Loucy (cell line): ENCODE measurements at regions not wholly inside any gene's neighbourhood (a gene's known extent, or its start where the extent isn't known, plus 50 kb on each side); places are given as distances from the start of the nearest gene placed in this dataset.

Experiments used
- H2AFZ ChIP-seq: fragments of 200-600 bp; sonication (generic); 2 replicates; pipeline ENCODE4 v1.6.0; 2016; ENCODE audit warnings: antibody characterized with exemption, mild to moderate bottlenecking, low read length, moderate library complexity
- H3F3A ChIP-seq: fragments of 200-600 bp; 2 replicates; pipeline ENCODE4 v1.6.0; 2016; ENCODE audit warnings: antibody characterized with exemption, low read depth, mild to moderate bottlenecking
- H3K27me3 ChIP-seq: fragments of 200-600 bp; sonication (generic); 2 replicates; pipeline ENCODE4 v1.6.1; 2014; ENCODE audit warnings: low read length, mild to moderate bottlenecking; ENCODE audit not compliant: insufficient read depth, poor library complexity, severe bottlenecking
- H3K36me3 ChIP-seq: fragments of 200-600 bp; sonication (generic); 2 replicates; pipeline ENCODE4 v1.6.1; 2016; ENCODE audit warnings: low read length; ENCODE audit not compliant: insufficient read depth
- H3K4me1 ChIP-seq: fragments of 200-600 bp; sonication (generic); 2 replicates; pipeline ENCODE4 v1.5.1; 2014; ENCODE audit warnings: low read length, mild to moderate bottlenecking; ENCODE audit not compliant: insufficient read depth, poor library complexity, severe bottlenecking
- H3K4me2 ChIP-seq: fragments of 200-600 bp; sonication (generic); 2 replicates; pipeline ENCODE4 v1.6.0; 2014; ENCODE audit warnings: antibody characterized with exemption, low read length, low read depth, mild to moderate bottlenecking; ENCODE audit not compliant: poor library complexity, severe bottlenecking
- H3K4me3 ChIP-seq: fragments of 200-600 bp; sonication (generic); 2 replicates; pipeline ENCODE4 v1.5.1; 2014; ENCODE audit warnings: low read length, mild to moderate bottlenecking, mixed read lengths; ENCODE audit not compliant: poor library complexity, severe bottlenecking
- H3K79me2 ChIP-seq: fragments of 200-600 bp; sonication (generic); 2 replicates; pipeline ENCODE4 v1.6.1; 2014; ENCODE audit warnings: low read length; ENCODE audit not compliant: insufficient read depth
- H3K9ac ChIP-seq: fragments of 200-600 bp; sonication (generic); 2 replicates; pipeline ENCODE4 v1.6.0; 2014; ENCODE audit warnings: mild to moderate bottlenecking, low read depth, low read length, moderate library complexity; ENCODE audit not compliant: poor library complexity, severe bottlenecking
- H3K9me2 ChIP-seq: fragments of 200-600 bp; sonication (generic); replicated peaks from 2 replicates; pipeline ENCODE4 v1.6.1; 2016; ENCODE audit warnings: low read depth, low read length, mixed read lengths
- H3K9me3 ChIP-seq: fragments of 200-600 bp; sonication (generic); 2 replicates; pipeline ENCODE4 v1.6.1; 2014; ENCODE audit warnings: mild to moderate bottlenecking, antibody characterized with exemption, low read length, low read depth; ENCODE audit not compliant: insufficient read depth
- H4K20me1 ChIP-seq: fragments of 200-600 bp; sonication (generic); 2 replicates; pipeline ENCODE4 v1.6.0; 2014; ENCODE audit warnings: antibody characterized with exemption, low read length, mild to moderate bottlenecking; ENCODE audit not compliant: insufficient read depth, poor library complexity, severe bottlenecking
- CTCF ChIP-seq: fragments of 200-600 bp; sonication (generic); conservative IDR thresholded peaks from 2 replicates; pipeline ENCODE4 v1.5.1; 2014; ENCODE audit warnings: mild to moderate bottlenecking, antibody characterized with exemption, low read length
- EZH2phosphoT487 ChIP-seq: fragments of 200-600 bp; IDR thresholded peaks from 2 replicates; pipeline ENCODE4 v1.6.1; 2018; ENCODE audit warnings: antibody characterized with exemption, mild to moderate bottlenecking, moderate library complexity, borderline replicate concordance

GRCh38 chr3:94990952-94991705 lies 928.3 kb downstream of the NSUN3 start:
- no peaks in the 10 kb centered on the region for H3K4me1 ChIP-seq
- no peak overlapping the region for H3K4me2 ChIP-seq
- no peak overlapping the region for H3K9ac ChIP-seq
- no peaks in the 10 kb centered on the region for H4K20me1 ChIP-seq
- no peaks in the 10 kb centered on the region for H3K9me2 ChIP-seq
- no peaks in the 10 kb centered on the region for H3K9me3 ChIP-seq
- no peaks in the 10 kb centered on the region for H3F3A ChIP-seq
- no peaks in the 10 kb centered on the region for H3K79me2 ChIP-seq
- no peaks in the 10 kb centered on the region for H3K27me3 ChIP-seq
- H2AFZ ChIP-seq: no peak overlapping the region
- H3K4me3 ChIP-seq: no peak overlapping the region
- TF ChIP-seq EZH2phosphoT487 (no peak), CTCF (no peak)
- H3K36me3 ChIP-seq: no peaks in the 10 kb centered on the region

- Histone ChIP-seq H3K9me3 (no peaks in the 10 kb centered on the region), H3K9me2 (no peaks in the 10 kb centered on the region), H3K36me3 (no peaks in the 10 kb centered on the region), H2AFZ (no peak overlapping the region), H3K4me3 (no peak overlapping the region), H4K20me1 (no peaks in the 10 kb centered on the region), H3F3A (no peaks in the 10 kb centered on the region), H3K4me2 (no peak overlapping the region), H3K79me2 (no peaks in the 10 kb centered on the region), H3K27me3 (no peaks in the 10 kb centered on the region), H3K9ac (no peak overlapping the region), H3K4me1 (no peaks in the 10 kb centered on the region)
- no peak for TF ChIP-seq CTCF
- TF ChIP-seq EZH2phosphoT487: no peak
These were observed 933.9 kb downstream of the NSUN3 start for GRCh38 chr3:94996743-94997142.

DNA sequence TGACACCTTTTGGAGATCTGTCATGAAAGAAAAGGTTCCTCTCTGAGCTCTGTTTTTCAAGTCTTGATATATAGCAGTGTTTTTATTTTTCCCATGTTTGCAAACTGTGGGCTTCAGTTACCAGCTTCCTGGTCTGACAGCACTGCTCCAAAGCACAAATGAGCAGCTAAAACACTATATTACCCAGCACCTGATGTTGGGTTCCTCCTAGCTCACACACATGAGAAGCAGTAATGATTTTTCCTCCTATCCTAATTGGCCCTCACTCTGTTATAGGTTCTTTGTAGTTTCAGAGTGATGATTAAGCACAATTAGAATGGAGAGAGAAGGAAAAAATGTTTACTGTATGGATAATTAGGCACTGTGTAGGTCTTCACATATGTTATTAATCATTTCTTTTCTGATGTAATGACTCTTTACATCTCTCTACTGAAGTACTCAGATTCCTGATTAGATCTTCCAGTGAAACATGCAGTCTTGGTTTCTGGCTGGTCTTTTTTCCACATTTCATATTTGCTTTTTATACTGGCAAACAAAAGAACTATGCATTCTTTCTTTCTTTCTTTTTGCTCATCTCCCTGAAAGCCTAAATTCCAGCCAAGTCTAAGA lies 939.7 kb downstream of the NSUN3 start:
- Histone ChIP-seq H3K79me2 (no peaks in the 10 kb centered on the region), H3K4me2 (no peak overlapping the region)
- no peak for TF ChIP-seq CTCF
- TF ChIP-seq EZH2phosphoT487: no peak

More for the DNA sequence above, 939.7 kb downstream of the NSUN3 start:
- H3K36me3 ChIP-seq: no peaks in the 10 kb centered on the region
- no peaks in the 10 kb centered on the region for H3K27me3 ChIP-seq
- H3K9me2 ChIP-seq: no peaks in the 10 kb centered on the region
- no peak overlapping the region for H3K4me3 ChIP-seq
- no peaks in the 10 kb centered on the region for H3K4me1 ChIP-seq
- H2AFZ ChIP-seq: no peak overlapping the region
- H3K9ac ChIP-seq: no peak overlapping the region
- no peaks in the 10 kb centered on the region for H3F3A ChIP-seq
- H4K20me1 ChIP-seq: no peaks in the 10 kb centered on the region
- H3K9me3 ChIP-seq: no peaks in the 10 kb centered on the region
